HL-60 (cell line): ENCODE measurements at regions not wholly inside any gene's neighbourhood (a gene's known extent, or its start where the extent isn't known, plus 50 kb on each side); places are given as distances from the start of the nearest gene placed in this dataset.

Experiments
- DNase-seq, 2 experiments: peaks; one replicate each; pipeline ENCODE4 v3.0.0-alpha.2; 2010 to 2020; ENCODE audit warnings: low read depth in 1 of 2, low spot score in 1 of 2
- H3K27ac ChIP-seq: fragments of 250-450 bp; sonication (Bioruptor Pico); replicated peaks from 2 replicates; pipeline ENCODE4 v1.5.1; 2020; ENCODE audit warnings: mild to moderate bottlenecking, moderate library complexity
- H3K27me3 ChIP-seq: fragments of 250-450 bp; sonication (Bioruptor Pico); 2 replicates; pipeline ENCODE4 v1.5.1; 2021; ENCODE audit warnings: mild to moderate bottlenecking, moderate library complexity; ENCODE audit not compliant: insufficient read depth, poor library complexity, severe bottlenecking
- H3K4me3 ChIP-seq: replicated peaks from 2 replicates; pipeline ENCODE4 v1.5.1; 2011; ENCODE audit warnings: mild to moderate bottlenecking, control low read depth, low read length; ENCODE audit not compliant: insufficient read depth
- GABPA ChIP-seq: IDR thresholded peaks from 2 replicates; pipeline ENCODE4 v1.6.1; 2012; ENCODE audit warnings: low read depth
- POLR2AphosphoS5 ChIP-seq: IDR thresholded peaks from 2 replicates; pipeline ENCODE4 v1.6.1; 2012; ENCODE audit warnings: low read depth
- SPI1 ChIP-seq: IDR thresholded peaks from 2 replicates; pipeline ENCODE4 v1.6.1; 2012; ENCODE audit warnings: low read depth, mild to moderate bottlenecking, borderline replicate concordance
- TF ChIP-seq, protein P1 (sequence below): IDR thresholded peaks from one replicate; pipeline ENCODE4 v1.5.1; 2011; ENCODE audit warnings: low read length, control low read depth, inconsistent platforms; ENCODE audit not compliant: insufficient read depth
- TF ChIP-seq, protein P2 (sequence below): IDR thresholded peaks from 2 replicates; pipeline ENCODE4 v1.6.1; 2012; ENCODE audit warnings: low read depth; ENCODE audit not compliant: insufficient replicate concordance

DNA sequence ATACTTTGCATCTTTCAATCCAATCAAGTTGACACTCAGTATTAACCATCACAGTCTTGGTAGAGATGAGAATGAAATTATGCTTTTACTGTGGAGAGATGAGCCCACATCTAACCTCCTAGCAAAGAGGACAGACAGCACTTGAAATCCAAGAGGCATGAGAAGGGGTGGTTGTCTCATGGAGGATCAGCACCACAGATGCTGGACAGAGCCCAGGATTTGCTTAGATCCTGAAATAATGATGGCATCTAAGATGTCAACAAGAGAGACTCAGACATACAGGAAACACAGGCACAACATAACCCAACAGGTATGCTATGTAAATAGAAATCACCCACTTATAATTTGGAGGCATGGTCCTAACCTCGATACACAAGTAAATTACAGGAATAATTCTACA is 74.3 kb upstream of the VCX2 start:
- no peak for DNase-seq
- Histone ChIP-seq H3K27ac (no peak overlapping the region), H3K27me3 (no peaks in the 10 kb centered on the region), H3K4me3 (no peak overlapping the region)
- TF ChIP-seq POLR2AphosphoS5 (no peak), SPI1 (no peak), GABPA (no peak)
- TF ChIP-seq, protein P1, sequence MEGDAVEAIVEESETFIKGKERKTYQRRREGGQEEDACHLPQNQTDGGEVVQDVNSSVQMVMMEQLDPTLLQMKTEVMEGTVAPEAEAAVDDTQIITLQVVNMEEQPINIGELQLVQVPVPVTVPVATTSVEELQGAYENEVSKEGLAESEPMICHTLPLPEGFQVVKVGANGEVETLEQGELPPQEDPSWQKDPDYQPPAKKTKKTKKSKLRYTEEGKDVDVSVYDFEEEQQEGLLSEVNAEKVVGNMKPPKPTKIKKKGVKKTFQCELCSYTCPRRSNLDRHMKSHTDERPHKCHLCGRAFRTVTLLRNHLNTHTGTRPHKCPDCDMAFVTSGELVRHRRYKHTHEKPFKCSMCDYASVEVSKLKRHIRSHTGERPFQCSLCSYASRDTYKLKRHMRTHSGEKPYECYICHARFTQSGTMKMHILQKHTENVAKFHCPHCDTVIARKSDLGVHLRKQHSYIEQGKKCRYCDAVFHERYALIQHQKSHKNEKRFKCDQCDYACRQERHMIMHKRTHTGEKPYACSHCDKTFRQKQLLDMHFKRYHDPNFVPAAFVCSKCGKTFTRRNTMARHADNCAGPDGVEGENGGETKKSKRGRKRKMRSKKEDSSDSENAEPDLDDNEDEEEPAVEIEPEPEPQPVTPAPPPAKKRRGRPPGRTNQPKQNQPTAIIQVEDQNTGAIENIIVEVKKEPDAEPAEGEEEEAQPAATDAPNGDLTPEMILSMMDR, result no peak
- TF ChIP-seq, protein P2, sequence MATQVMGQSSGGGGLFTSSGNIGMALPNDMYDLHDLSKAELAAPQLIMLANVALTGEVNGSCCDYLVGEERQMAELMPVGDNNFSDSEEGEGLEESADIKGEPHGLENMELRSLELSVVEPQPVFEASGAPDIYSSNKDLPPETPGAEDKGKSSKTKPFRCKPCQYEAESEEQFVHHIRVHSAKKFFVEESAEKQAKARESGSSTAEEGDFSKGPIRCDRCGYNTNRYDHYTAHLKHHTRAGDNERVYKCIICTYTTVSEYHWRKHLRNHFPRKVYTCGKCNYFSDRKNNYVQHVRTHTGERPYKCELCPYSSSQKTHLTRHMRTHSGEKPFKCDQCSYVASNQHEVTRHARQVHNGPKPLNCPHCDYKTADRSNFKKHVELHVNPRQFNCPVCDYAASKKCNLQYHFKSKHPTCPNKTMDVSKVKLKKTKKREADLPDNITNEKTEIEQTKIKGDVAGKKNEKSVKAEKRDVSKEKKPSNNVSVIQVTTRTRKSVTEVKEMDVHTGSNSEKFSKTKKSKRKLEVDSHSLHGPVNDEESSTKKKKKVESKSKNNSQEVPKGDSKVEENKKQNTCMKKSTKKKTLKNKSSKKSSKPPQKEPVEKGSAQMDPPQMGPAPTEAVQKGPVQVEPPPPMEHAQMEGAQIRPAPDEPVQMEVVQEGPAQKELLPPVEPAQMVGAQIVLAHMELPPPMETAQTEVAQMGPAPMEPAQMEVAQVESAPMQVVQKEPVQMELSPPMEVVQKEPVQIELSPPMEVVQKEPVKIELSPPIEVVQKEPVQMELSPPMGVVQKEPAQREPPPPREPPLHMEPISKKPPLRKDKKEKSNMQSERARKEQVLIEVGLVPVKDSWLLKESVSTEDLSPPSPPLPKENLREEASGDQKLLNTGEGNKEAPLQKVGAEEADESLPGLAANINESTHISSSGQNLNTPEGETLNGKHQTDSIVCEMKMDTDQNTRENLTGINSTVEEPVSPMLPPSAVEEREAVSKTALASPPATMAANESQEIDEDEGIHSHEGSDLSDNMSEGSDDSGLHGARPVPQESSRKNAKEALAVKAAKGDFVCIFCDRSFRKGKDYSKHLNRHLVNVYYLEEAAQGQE, result peak; percentile 88

DNA sequence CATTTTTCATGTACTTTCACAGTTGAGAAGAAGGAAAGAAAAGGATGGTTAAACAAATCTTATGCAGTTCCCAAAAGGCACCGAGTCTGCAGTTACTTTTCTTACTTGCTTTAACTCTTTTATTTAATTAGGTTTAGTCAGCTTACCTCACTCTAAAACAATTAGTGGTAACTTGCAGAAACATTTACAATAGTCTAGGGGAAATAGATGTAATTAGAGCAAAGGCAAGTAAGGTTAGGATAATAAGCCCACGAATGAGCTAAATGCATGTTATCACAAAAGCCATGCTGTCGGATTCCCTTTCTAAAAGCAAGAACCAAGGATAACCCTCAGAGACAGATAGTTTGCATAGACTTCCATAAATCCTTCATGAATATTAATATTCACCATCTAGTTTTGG is 82.0 kb upstream of the VCX2 start:
- no peak overlapping the region for H3K27ac ChIP-seq
- no peak for DNase-seq
- TF ChIP-seq, protein P2, result no peak
- TF ChIP-seq POLR2AphosphoS5, result no peak
- no peak for TF ChIP-seq SPI1
- TF ChIP-seq, protein P1, result no peak
- no peak for TF ChIP-seq GABPA
- no peak overlapping the region for H3K4me3 ChIP-seq
- no peaks in the 10 kb centered on the region for H3K27me3 ChIP-seq

DNA sequence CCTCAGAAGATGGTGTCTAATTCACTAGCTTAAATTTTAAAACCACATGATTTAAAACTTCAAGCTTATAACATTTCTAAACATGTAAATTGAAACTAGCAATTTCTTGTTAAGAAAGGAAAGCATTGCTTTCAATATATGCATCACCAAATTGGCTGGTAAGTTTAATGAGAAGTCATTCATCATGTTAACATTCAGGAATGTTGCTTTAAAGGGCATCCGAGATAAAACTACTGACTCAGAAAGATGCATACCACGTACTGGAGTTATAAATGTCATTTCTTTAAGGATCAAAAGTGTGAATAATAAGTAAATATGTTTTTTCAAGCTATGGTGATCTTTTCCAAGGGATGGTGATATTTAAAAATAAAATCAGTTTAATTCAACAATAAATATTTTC is 83.3 kb upstream of the VCX2 start:
- TF ChIP-seq SPI1 (no peak), POLR2AphosphoS5 (no peak), GABPA (no peak)
- TF ChIP-seq, protein P2, result no peak
- TF ChIP-seq, protein P1, result no peak
- H3K27ac ChIP-seq, result no peak overlapping the region
- no peaks in the 10 kb centered on the region for H3K27me3 ChIP-seq
- no peak for DNase-seq
- H3K4me3 ChIP-seq, result no peak overlapping the region
